ENCODE measurements at regions not wholly inside any gene's neighbourhood (a gene's known extent, or its start where the extent isn't known, plus 50 kb on each side); places are given as distances from the start of the nearest gene placed in this dataset.

DNA sequence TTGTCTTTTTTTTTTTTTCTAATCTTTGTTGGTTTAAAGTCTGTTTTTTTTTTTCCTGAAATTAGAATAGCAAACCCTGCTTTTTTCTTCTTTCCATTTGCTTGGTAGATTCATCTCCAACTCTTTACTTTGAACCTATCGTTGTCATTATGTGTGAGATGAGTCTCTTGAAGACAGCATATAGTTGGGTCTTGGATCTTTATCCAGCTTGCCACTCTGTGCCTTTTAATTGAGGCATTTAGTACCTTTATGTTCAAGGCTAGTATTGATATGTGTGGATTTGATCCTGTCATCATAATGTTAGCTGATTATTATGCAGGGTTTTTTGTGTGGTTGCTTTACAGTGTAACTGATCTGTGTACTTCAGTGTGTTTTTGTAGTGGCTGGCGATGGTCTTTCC, 383.8 kb downstream of the MAN2A1 start:
- TF ChIP-seq SP1 (IDR thresholded peaks at IDR 0.05), result no peak
- TF ChIP-seq TARDBP (IDR thresholded peaks at IDR 0.05), result no peak
- no peak for TF ChIP-seq FOXK2 (IDR thresholded peaks at IDR 0.05)
- TF ChIP-seq ELF4 (IDR thresholded peaks at IDR 0.05), result no peak
- TF ChIP-seq L3MBTL2 (conservative IDR thresholded peaks at IDR 0.05), result no peak
- no peak for TF ChIP-seq SUZ12 (IDR thresholded peaks at IDR 0.05)
- no peak for TF ChIP-seq LEF1 (IDR thresholded peaks at IDR 0.05; ENCODE audit: borderline replicate concordance)
- TF ChIP-seq BHLHE40 (IDR thresholded peaks at IDR 0.05; ENCODE audit: borderline replicate concordance), result no peak
- TF ChIP-seq FOXM1 (IDR thresholded peaks at IDR 0.05; ENCODE audit: borderline replicate concordance), result no peak
- no peak for TF ChIP-seq FOXA1 (IDR thresholded peaks at IDR 0.05)
- TF ChIP-seq, protein P1, sequence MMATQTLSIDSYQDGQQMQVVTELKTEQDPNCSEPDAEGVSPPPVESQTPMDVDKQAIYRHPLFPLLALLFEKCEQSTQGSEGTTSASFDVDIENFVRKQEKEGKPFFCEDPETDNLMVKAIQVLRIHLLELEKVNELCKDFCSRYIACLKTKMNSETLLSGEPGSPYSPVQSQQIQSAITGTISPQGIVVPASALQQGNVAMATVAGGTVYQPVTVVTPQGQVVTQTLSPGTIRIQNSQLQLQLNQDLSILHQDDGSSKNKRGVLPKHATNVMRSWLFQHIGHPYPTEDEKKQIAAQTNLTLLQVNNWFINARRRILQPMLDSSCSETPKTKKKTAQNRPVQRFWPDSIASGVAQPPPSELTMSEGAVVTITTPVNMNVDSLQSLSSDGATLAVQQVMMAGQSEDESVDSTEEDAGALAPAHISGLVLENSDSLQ (IDR thresholded peaks at IDR 0.05), result no peak
- no peak for TF ChIP-seq ZNF384 (IDR thresholded peaks at IDR 0.05)
- no peak for TF ChIP-seq CTBP1 (IDR thresholded peaks at IDR 0.05; ENCODE audit: borderline replicate concordance)
- TF ChIP-seq HDGF (IDR thresholded peaks at IDR 0.05; ENCODE audit: borderline replicate concordance), result no peak

All from HEK293T (cell line).